Sigmoid colon (tissue), 6 donors: ENCODE measurements at regions not wholly inside any gene's neighbourhood (a gene's known extent, or its start where the extent isn't known, plus 50 kb on each side); places are given as distances from the start of the nearest gene placed in this dataset.

Experiments
- DNase-seq: peaks from one replicate; pipeline ENCODE4 v3.0.0-alpha.2; 2019
- H3K27ac ChIP-seq, 4 donors: fragments of 200-600 bp; sonication (generic); one replicate each; pipeline ENCODE4 v1.5.1; 2016 to 2019; ENCODE audit warnings: mild to moderate bottlenecking in 1 of 4
- H3K27me3 ChIP-seq, 3 donors: fragments of 200-600 bp; sonication (generic); one replicate each; pipeline ENCODE4 v1.5.1; 2019; ENCODE audit warnings: mild to moderate bottlenecking in 1 of 3
- H3K36me3 ChIP-seq, 4 donors: fragments of 200-600 bp; sonication (generic); one replicate each; pipeline ENCODE4 v1.5.1; 2016 to 2019
- H3K4me1 ChIP-seq, 4 donors: fragments of 200-600 bp; sonication (generic); one replicate each; pipeline ENCODE4 v1.5.1; 2017 to 2019
- H3K4me3 ChIP-seq, 4 donors: fragments of 200-600 bp; sonication (generic); one replicate each; pipeline ENCODE4 v1.5.1; 2017 to 2019; ENCODE audit warnings: mild to moderate bottlenecking in 2 of 4, moderate library complexity in 1 of 4
- H3K9me3 ChIP-seq, 4 donors: fragments of 200-600 bp in 3 of 4; sonication (generic) in 3 of 4; one replicate each; pipeline versions ENCODE4 v1.5.1 to v1.6.1; 2013 to 2019
- EP300 ChIP-seq, 4 donors: sonication (generic); formaldehyde crosslinking; IDR thresholded peaks; one replicate each; pipeline ENCODE4 v1.6.1; 2017; ENCODE audit warnings: antibody characterized with exemption in 4 of 4
- POLR2A ChIP-seq, 2 donors: fragments of 450-650 bp; IDR thresholded peaks; one replicate each; pipeline ENCODE4 v1.6.1; 2016; ENCODE audit warnings: antibody characterized with exemption in 2 of 2, mild to moderate bottlenecking in 2 of 2, moderate library complexity in 2 of 2
- POLR2AphosphoS5 ChIP-seq, 4 donors: sonication (generic); formaldehyde crosslinking; IDR thresholded peaks; one replicate each; pipeline ENCODE4 v1.6.1; 2017; ENCODE audit warnings: antibody characterized with exemption in 4 of 4
- WGBS, 2 donors: extraction: QIAGEN DNeasy Blood & Tissue Kit; methylation state at CpG; one replicate each; pipeline ENCODE4 v1.1.7; 2013; 5-methylcytosine and 5-hydroxymethylcytosine counted together
- intact Hi-C: fragments of 100-400 bp; cut with DNase I; formaldehyde crosslinking; loops from one replicate; pipeline ENCODE4 v1.15.1; 2023
- TF ChIP-seq, protein P1 (sequence below), 4 experiments: fragments of 450-650 bp in 3 of 4; fragments of 200-600 bp in 1 of 4; IDR thresholded peaks; one replicate each; pipeline ENCODE4 v1.5.1; 2016 to 2019; ENCODE audit warnings: antibody characterized with exemption in 4 of 4, mild to moderate bottlenecking in 3 of 4, moderate library complexity in 2 of 4
- donor health status: healthy with polysubstance abuse.
- donor health status: healthy.

DNA sequence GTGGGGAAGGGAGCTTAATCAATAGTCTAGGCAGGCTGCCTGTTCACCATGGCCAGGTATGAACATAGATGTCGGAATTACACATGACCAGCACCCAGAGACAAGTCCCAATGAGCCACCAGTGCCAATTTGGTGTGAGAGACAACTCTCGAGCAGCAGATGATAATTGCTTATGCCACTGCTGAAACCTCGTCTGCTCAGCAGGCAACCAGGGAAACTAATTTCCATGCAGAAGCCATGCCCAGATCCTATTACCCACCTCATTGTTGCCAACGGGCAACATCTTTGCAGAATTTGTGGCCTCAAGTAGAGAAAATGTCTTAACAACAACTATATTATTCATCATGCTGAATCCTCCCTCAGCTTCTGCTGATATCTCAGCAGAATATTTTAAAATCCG, 84.9 kb downstream of the CGGBP1 start:
- DNase-seq: no peak
- no peak for TF ChIP-seq POLR2A (IDR thresholded peaks at IDR 0.05)
- 87 to 92% methylated on average over 5 of the region's 5 CpGs for whole genome bisulfite sequencing, 2 donors
- H3K4me3 ChIP-seq: no peak overlapping the region
- no peaks in the 10 kb centered on the region for H3K9me3 ChIP-seq
- H3K27me3 ChIP-seq: no peaks in the 10 kb centered on the region
- H3K36me3 ChIP-seq: no peaks in the 10 kb centered on the region
- no peaks in the 10 kb centered on the region for H3K4me1 ChIP-seq
- no peak overlapping the region for H3K27ac ChIP-seq
- intact Hi-C loops: no loop called here

DNA sequence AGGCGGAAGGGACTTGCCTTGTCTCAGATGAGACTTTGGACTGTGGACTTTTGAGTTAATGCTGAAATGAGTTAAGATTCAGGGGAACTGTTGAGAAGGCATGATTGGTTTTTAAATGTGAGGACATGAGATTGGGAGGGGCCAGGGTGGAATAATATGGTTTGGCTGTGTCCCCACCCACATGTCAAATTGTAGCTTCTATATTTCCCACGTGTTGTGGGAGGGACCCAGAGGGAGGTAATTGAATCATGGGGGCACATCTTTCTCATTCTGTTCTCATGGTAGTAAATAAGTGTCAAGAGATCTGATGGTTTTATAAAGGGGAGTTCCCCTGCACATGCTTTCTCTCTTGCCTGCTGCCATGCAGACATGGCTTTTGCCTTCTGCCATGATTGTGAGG, 89.2 kb downstream of the CGGBP1 start:
- 20 to 65% methylated on average over 2 of the region's 2 CpGs for WGBS, 2 donors
- no peak for TF ChIP-seq POLR2A (IDR thresholded peaks at IDR 0.05)
- TF ChIP-seq, protein P1, sequence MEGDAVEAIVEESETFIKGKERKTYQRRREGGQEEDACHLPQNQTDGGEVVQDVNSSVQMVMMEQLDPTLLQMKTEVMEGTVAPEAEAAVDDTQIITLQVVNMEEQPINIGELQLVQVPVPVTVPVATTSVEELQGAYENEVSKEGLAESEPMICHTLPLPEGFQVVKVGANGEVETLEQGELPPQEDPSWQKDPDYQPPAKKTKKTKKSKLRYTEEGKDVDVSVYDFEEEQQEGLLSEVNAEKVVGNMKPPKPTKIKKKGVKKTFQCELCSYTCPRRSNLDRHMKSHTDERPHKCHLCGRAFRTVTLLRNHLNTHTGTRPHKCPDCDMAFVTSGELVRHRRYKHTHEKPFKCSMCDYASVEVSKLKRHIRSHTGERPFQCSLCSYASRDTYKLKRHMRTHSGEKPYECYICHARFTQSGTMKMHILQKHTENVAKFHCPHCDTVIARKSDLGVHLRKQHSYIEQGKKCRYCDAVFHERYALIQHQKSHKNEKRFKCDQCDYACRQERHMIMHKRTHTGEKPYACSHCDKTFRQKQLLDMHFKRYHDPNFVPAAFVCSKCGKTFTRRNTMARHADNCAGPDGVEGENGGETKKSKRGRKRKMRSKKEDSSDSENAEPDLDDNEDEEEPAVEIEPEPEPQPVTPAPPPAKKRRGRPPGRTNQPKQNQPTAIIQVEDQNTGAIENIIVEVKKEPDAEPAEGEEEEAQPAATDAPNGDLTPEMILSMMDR (IDR thresholded peaks at IDR 0.05): no peak
- no peak for TF ChIP-seq POLR2AphosphoS5 (IDR thresholded peaks at IDR 0.05)
- no peak for TF ChIP-seq EP300 (IDR thresholded peaks at IDR 0.05)

DNA sequence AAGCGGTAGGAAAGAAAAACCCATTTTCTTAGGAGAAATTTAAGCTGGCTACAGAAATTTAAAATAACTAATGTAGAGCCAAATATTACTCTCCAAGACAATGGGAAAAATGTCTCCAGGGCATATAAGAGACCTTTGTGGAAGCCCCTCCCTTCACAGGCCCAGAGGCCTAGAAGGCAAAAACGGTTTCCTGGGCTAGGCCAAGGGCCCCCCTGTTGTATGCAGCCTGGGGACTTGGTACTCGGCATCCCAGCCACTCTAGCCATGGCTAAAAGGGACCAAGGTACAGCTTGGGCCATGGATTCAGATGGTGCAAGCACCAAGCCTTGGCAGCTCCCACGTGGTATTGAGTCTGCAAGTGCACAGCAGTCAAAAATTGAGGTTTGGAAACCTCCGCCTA, 90.1 kb downstream of the CGGBP1 start:
- H3K36me3 ChIP-seq: no peaks in the 10 kb centered on the region
- no peaks in the 10 kb centered on the region for H3K4me1 ChIP-seq
- intact Hi-C loops: no loop called here
- no peaks in the 10 kb centered on the region for H3K9me3 ChIP-seq
- DNase-seq: no peak
- 90 to 92% methylated on average over 5 of the region's 5 CpGs for WGBS, 2 donors
- H3K4me3 ChIP-seq: no peak overlapping the region
- TF ChIP-seq POLR2AphosphoS5 (IDR thresholded peaks at IDR 0.05) (no peak), EP300 (IDR thresholded peaks at IDR 0.05) (no peak), POLR2A (IDR thresholded peaks at IDR 0.05) (no peak)
- TF ChIP-seq, protein P1 (IDR thresholded peaks at IDR 0.05): no peak
- H3K27ac ChIP-seq: no peak overlapping the region
- no peaks in the 10 kb centered on the region for H3K27me3 ChIP-seq

More for the DNA sequence above, 89.2 kb downstream of the CGGBP1 start:
- DNase-seq: no peak
- Histone ChIP-seq H3K4me3 (no peak overlapping the region), H3K4me1 (no peaks in the 10 kb centered on the region), H3K9me3 (no peaks in the 10 kb centered on the region), H3K36me3 (no peaks in the 10 kb centered on the region), H3K27me3 (no peaks in the 10 kb centered on the region), H3K27ac (no peak overlapping the region)
- intact Hi-C loops: no loop called here

DNA sequence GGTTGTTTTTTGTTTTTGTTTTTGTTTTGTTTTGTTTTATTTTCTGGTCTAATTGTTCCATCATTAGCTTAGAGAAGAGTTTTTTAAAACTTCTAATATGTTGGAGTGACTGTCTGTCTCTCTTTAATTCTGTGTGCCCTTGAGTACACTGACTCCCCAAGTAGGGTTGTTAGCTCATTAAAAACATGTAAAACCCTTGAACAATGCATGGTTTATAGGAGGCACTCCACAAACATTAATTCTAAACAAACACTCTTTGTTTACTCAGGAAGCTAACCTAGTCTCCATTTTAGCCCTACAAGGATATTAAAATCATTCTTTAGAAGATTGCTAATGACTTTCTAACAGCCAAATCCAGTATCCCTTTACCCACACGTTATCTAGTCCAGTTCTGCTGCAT, 100.5 kb downstream of the CGGBP1 start:
- no peak overlapping the region for H3K27ac ChIP-seq
- no peak for DNase-seq
- no peaks in the 10 kb centered on the region for H3K9me3 ChIP-seq
- TF ChIP-seq EP300 (IDR thresholded peaks at IDR 0.05) (no peak), POLR2AphosphoS5 (IDR thresholded peaks at IDR 0.05) (no peak), POLR2A (IDR thresholded peaks at IDR 0.05) (no peak)
- TF ChIP-seq, protein P1 (IDR thresholded peaks at IDR 0.05): no peak
- intact Hi-C loops: no loop called here
- H3K27me3 ChIP-seq: no peaks in the 10 kb centered on the region
- no peak overlapping the region for H3K4me3 ChIP-seq
- no peaks in the 10 kb centered on the region for H3K4me1 ChIP-seq
- 8 to 51% methylated on average over 1 of the region's 1 CpG for whole genome bisulfite sequencing, 2 donors
- no peaks in the 10 kb centered on the region for H3K36me3 ChIP-seq

DNA sequence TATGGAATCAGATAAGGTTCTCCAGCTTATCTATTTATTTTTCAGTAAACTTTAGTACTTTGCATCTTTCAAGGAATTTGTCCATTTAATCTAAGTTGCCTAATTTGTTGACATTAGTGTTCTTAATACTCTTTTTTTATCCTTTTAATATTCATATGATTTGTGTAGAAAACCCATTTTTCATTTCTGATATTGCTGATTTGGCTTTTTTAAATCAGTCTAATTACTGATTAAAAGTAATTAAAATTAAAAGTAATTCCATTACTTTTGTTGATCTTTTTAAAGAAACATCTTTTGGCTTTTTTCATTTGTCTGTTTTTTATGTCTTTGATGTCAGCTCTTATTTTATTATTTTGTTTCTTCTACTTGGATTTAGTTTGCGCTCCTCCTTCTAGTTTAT, 101.2 kb downstream of the CGGBP1 start:
- no peaks in the 10 kb centered on the region for H3K4me1 ChIP-seq
- no peaks in the 10 kb centered on the region for H3K27me3 ChIP-seq
- intact Hi-C loops: no loop called here
- H3K27ac ChIP-seq: no peak overlapping the region
- no peaks in the 10 kb centered on the region for H3K9me3 ChIP-seq
- H3K4me3 ChIP-seq: no peak overlapping the region
- DNase-seq: no peak
- TF ChIP-seq POLR2A (IDR thresholded peaks at IDR 0.05): no peak
- TF ChIP-seq, protein P1 (IDR thresholded peaks at IDR 0.05): no peak
- no peak for TF ChIP-seq EP300 (IDR thresholded peaks at IDR 0.05)
- TF ChIP-seq POLR2AphosphoS5 (IDR thresholded peaks at IDR 0.05): no peak
- WGBS, 2 donors: 97 to 99% methylated on average over 1 of the region's 1 CpG
- H3K36me3 ChIP-seq: no peaks in the 10 kb centered on the region
